GM12864 (cell line): ENCODE measurements at regions not wholly inside any gene's neighbourhood (a gene's known extent, or its start where the extent isn't known, plus 50 kb on each side); places are given as distances from the start of the nearest gene placed in this dataset.
"Not testable (repeated sequence)": the region's sequence is repeated elsewhere in the genome, so short reads cannot be mapped to it uniquely, and the experiment has no call there.

ENCODE experiments used
- DNase-seq: peaks from one replicate; pipeline ENCODE4 v3.0.0-alpha.2; 2011; ENCODE audit warnings: low read depth
- H3K4me3 ChIP-seq: 2 replicates; pipeline ENCODE4 v1.5.1; 2011; ENCODE audit warnings: mild to moderate bottlenecking, low read depth, low read length, control low read depth
- TF ChIP-seq, protein P1 (sequence below): IDR thresholded peaks from 2 replicates; pipeline ENCODE4 v1.5.1; 2011; ENCODE audit warnings: low read depth, mild to moderate bottlenecking, moderate library complexity, low read length, control low read depth, inconsistent platforms; ENCODE audit errors: missing control alignments

DNA sequence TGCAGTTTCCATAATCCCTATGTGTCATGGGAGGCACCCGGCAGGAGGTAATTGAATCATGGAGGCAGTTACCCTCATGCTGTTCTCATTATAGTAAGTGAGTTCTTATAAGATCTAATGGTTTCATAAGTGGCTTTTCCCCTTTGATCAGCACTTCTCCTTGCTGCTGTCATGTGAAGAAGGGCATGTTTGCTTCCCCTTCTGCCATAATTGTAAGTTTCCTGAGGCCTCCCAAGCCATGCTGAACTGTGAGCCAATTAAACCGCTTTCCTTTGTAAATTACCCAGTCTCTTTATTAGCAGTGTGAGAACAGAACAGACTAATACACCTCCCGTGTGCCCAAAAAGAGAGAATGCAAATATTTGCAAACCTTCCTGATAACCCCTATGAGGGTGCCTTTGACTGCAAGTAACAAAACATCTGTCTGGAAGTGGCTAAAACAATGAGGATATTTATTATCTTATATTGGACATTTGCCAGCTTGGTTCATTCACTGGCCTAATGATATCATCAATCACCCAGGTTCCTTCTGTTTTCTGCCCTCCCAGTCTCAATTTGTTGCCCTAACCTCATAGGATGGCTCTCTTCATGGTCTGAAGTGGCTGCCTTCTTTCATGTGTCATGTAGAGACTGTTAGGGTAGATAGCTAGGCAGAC is 68.7 kb downstream of the BHLHE40 start:
- H3K4me3 ChIP-seq = no peak overlapping the region
- no peak for DNase-seq
- TF ChIP-seq, protein P1, sequence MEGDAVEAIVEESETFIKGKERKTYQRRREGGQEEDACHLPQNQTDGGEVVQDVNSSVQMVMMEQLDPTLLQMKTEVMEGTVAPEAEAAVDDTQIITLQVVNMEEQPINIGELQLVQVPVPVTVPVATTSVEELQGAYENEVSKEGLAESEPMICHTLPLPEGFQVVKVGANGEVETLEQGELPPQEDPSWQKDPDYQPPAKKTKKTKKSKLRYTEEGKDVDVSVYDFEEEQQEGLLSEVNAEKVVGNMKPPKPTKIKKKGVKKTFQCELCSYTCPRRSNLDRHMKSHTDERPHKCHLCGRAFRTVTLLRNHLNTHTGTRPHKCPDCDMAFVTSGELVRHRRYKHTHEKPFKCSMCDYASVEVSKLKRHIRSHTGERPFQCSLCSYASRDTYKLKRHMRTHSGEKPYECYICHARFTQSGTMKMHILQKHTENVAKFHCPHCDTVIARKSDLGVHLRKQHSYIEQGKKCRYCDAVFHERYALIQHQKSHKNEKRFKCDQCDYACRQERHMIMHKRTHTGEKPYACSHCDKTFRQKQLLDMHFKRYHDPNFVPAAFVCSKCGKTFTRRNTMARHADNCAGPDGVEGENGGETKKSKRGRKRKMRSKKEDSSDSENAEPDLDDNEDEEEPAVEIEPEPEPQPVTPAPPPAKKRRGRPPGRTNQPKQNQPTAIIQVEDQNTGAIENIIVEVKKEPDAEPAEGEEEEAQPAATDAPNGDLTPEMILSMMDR = no peak

DNA sequence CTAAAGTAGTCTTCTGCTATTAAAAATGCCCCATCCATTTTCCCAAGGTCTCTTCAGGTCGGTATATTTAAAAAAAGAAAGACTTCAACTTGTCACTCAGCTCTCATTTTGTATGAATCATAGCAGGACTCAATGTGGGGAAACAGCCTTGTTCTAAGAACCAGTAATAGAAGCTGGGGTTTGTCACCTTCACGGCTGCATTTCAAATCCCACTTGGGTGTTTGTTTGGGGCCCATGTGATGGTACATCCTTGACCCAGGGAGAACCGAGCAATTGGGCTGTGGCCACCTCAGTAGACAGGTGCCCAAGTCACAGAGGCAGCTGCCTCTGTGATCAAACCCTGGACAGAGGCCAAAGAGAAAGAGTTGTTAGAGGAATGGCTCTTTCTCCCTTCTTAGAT is 70.3 kb upstream of the ARL8B start:
- no peak for DNase-seq
- H3K4me3 ChIP-seq = no peak overlapping the region
- TF ChIP-seq, protein P1 = no peak

DNA sequence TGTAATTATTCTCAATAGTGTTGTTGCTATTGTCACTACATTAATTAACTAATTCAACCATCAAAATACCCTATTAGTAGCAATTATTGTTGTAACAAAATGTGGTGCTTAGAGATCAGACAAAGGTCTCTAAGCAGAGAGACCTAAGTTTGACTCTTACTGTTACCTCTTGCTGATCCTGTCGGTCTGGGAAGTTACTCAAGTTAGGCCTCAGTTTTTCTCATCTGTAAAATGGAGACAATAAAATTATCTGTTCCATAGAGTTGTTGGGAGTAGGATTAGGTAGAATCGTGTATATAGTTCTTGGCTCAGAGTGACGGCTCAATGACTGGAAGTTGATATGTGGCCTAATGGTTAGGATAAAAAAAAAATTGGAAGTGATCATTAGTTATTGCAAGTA is 69.8 kb upstream of the ARL8B start:
- no peak for DNase-seq
- H3K4me3 ChIP-seq = no peak overlapping the region
- TF ChIP-seq, protein P1 = no peak

DNA sequence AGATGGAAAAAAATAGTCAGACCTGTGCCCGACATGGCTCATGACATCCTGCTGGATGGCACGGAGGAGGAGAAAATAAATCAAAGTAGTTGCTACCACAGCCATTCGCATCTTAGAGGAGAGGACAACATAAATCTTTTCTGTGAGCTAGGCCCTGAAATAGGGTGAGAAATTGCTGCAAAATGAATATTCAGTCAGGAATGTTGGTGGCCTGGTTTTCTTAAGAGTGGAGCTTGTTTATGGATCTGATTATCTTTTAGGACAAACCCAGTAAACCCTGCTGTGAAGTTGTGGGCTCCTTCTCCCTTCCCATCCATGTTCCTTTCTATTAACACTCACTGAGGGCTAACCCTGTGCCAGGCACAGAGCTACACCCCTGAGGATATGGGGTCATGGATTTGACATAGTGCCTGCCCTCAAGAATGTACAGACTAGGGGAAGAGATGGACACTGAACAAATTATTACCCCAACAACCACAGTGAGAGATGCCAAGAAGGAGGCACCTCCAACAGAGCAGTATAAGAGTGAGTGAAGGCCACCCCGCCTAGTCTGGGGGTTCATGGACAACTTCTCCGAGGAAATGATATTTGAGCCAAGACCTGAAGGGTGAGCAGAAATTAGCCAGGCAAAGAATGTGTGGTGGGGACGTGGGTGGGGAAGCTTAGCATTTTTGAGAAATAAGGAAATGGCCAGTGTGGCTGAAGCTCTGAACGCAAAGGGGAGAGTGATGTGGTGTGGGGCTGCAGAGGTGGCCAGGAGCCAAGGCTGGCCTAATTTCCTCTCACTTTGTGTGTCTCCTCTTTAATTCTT is 68.9 kb upstream of the ARL8B start:
- TF ChIP-seq, protein P1 = no peak
- DNase-seq = no peak
- H3K4me3 ChIP-seq = no peak overlapping the region

DNA sequence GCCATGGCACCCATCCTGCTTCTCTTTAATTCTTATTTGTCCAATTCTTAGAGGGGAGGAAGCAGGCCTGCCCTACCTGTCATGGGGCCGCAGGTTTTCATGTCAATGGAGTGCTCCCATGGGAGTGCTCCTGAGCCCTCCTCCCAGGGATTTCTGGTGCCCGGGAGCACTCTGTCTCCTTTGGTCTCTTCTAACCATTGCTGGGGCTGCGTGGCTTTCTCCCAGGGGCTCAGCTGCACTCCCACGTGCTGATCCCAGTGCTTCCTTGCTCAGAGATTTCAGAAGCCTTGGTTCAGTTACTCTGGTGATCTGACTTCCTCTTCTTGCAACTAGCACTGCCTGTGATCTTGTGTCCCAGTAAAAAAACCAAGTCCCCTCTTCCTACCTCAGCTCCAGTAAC is 68.0 kb upstream of the ARL8B start:
- no peak for DNase-seq
- H3K4me3 ChIP-seq = no peak overlapping the region
- TF ChIP-seq, protein P1 = no peak

DNA sequence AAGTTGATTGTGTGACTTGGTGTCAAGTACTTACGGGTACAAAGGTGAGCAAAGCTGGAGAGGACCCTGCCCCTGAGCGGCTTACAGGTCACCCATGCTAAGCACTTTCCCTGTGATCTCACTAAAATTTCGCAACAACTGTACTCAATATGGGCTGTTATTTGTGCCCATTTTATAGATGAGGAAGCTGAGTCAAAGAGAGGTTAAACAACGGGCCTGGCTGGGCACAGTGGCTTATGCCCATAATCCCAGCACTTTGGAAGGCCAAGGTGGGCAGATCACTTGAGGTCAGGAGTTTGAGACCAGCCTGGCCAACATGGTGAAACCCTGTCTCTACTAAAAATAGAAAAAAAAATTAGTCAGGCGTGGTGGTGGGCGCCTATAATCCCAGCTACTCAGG is 67.5 kb upstream of the ARL8B start:
- DNase-seq, H3K4me3 ChIP-seq: not testable (repeated sequence)

DNA sequence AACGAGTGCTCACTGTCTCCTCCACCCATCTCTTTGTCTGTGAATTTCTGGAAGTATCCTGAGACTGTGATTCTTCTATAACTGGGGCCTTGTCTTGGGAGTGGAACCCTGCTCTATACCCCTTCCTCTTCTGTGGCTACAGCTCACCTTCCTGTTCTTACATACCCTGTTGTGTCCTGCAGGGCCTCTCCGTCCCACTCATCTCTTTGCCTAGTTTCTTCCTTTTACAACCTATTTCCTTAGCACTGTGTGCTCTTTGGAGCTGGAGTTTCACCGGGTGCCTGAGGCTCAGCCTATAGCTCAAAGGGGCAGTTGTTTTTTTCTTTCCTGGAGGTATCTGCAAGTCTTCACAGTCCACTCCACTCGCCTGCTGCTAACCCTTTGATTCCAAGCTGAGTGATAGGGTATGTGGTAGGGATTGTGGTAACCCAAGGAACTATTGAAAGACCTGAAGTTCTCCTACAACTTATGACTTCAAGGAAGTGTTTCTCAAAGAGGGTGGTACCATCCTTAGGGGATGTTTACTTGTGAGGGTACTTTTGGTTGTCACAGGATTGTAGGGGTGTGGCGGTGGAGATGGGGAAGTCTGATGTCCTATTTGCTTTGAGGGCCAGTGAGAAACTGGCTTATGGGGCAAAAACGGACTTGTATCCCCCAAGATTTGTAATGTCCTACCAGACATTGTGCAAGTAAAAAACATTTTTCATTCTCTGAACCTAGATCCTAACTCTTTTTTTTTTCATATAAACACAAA is 66.6 kb upstream of the ARL8B start:
- TF ChIP-seq, protein P1 = no peak
- no peak for DNase-seq
- no peak overlapping the region for H3K4me3 ChIP-seq
